Testis (tissue), 2 donors: ENCODE measurements at regions not wholly inside any gene's neighbourhood (a gene's known extent, or its start where the extent isn't known, plus 50 kb on each side); places are given as distances from the start of the nearest gene placed in this dataset.

Experiments
- DNase-seq: peaks from one replicate; pipeline ENCODE4 v3.0.0-alpha.2; 2019
- H3K27ac ChIP-seq, 2 donors: fragments of 200-600 bp; sonication (generic); one replicate each; pipeline ENCODE4 v1.5.1; 2019
- H3K27me3 ChIP-seq: fragments of 200-600 bp; sonication (generic); one replicate; pipeline ENCODE4 v1.5.1; 2019
- H3K36me3 ChIP-seq: fragments of 200-600 bp; sonication (generic); one replicate; pipeline ENCODE4 v1.5.1; 2017; ENCODE audit warnings: low read depth; ENCODE audit errors: missing control alignments
- H3K4me1 ChIP-seq: fragments of 200-600 bp; sonication (generic); one replicate; pipeline ENCODE4 v1.5.1; 2019
- H3K4me3 ChIP-seq, 2 donors: fragments of 200-600 bp; sonication (generic); one replicate each; pipeline ENCODE4 v1.5.1; 2017 to 2019
- H3K9me3 ChIP-seq: fragments of 200-600 bp; sonication (generic); one replicate; pipeline ENCODE4 v1.5.1; 2017
- POLR2A ChIP-seq: fragments of 450-650 bp; IDR thresholded peaks from one replicate; pipeline ENCODE4 v1.6.1; 2017; ENCODE audit warnings: antibody characterized with exemption, mild to moderate bottlenecking, moderate library complexity
- WGBS, 2 donors: methylation state at CpG; one replicate each; pipeline ENCODE4 v1.1.5; 2018; 5-methylcytosine and 5-hydroxymethylcytosine counted together
- intact Hi-C: fragments of 100-400 bp; cut with DNase I; formaldehyde crosslinking; loops from one replicate; pipeline ENCODE4 v1.15.1; 2023; ENCODE audit warnings: low total_unique reads
- small RNA-seq, 2 donors: library from RNA; depleted of rRNA; stranded (forward); fragments of <200 nt; gene quantifications; one replicate each; pipeline ENCODE3, GENCODE V24; 2016
- TF ChIP-seq, protein P1 (sequence below), 3 experiments: fragments of 450-650 bp in 2 of 3; fragments of 200-600 bp in 1 of 3; sonication (generic) in 1 of 3; IDR thresholded peaks; one replicate each; pipeline ENCODE4 v1.5.1; 2016 to 2019; ENCODE audit warnings: antibody characterized with exemption in 3 of 3, mild to moderate bottlenecking in 2 of 3, moderate library complexity in 1 of 3

DNA sequence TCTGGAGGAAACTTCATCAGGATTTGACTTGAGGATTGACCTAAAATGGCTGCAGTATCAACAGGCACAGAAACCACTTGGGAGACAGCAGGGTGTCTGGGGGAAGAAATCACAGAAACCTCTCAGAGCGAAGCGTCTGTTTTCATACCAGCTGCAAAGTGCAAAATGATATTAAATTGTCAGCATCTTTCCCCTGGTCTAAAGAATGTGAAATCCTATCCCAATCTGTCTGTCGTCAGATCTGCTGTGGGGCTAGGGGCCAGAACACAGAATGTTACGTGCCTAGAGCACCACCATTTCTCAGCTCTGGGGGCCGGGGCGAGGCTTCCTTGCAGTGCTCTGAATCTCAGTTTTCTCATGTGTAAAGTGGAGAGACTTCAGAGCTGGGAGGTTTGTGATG is 54.1 kb upstream of the MYCN start:
- Histone ChIP-seq H3K9me3 (no peaks in the 10 kb centered on the region), H3K27me3 (no peaks in the 10 kb centered on the region), H3K4me1 (no peaks in the 10 kb centered on the region), H3K4me3 (no peak overlapping the region), H3K27ac (no peak overlapping the region), H3K36me3 (no peaks in the 10 kb centered on the region)
- intact Hi-C loops, result no loop called here
- no peak for DNase-seq
- WGBS, 2 donors, result 78 to 86% methylated on average over 6 of the region's 6 CpGs
- TF ChIP-seq POLR2A, result no peak
- TF ChIP-seq, protein P1, sequence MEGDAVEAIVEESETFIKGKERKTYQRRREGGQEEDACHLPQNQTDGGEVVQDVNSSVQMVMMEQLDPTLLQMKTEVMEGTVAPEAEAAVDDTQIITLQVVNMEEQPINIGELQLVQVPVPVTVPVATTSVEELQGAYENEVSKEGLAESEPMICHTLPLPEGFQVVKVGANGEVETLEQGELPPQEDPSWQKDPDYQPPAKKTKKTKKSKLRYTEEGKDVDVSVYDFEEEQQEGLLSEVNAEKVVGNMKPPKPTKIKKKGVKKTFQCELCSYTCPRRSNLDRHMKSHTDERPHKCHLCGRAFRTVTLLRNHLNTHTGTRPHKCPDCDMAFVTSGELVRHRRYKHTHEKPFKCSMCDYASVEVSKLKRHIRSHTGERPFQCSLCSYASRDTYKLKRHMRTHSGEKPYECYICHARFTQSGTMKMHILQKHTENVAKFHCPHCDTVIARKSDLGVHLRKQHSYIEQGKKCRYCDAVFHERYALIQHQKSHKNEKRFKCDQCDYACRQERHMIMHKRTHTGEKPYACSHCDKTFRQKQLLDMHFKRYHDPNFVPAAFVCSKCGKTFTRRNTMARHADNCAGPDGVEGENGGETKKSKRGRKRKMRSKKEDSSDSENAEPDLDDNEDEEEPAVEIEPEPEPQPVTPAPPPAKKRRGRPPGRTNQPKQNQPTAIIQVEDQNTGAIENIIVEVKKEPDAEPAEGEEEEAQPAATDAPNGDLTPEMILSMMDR (IDR thresholded peaks at IDR 0.05), result no peak

DNA sequence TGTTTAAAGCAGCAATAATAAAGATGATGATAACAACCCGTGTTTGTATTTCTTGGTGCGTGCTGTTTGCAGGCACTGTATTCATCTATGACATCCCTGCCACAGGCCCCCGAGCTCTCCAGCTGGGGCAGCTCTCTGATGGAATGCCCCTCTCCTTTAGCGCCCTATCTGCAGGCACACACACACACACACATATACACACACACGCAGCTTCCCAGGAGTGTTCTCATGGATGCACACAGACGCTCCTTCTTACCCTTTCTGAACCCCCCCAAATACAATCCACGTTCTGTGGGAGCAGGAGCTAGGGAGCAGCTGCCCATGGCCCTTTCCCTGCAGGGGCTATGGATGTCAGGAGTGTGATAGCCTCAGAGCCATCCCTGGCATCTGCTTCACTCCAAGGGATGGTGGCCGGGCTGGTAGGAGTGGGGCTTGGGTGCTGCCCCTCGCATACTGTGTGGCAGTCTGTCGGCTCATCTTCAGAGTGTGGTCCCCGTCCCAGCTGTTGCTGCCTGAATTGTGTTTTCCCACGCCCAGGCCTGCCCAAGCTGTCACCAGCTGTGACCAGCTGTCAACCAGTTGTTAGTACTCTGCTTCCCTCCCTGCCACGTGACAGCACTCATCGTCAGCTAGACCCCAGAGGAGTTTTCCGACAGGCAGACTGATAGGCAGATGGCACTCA is 50.8 kb upstream of the MYCN start:
- H3K27me3 ChIP-seq, result no peaks in the 10 kb centered on the region
- TF ChIP-seq, protein P1 (IDR thresholded peaks at IDR 0.05), result no peak
- TF ChIP-seq POLR2A, result no peak
- H3K36me3 ChIP-seq, result no peaks in the 10 kb centered on the region
- H3K4me1 ChIP-seq, result no peaks in the 10 kb centered on the region
- no peak for DNase-seq
- H3K27ac ChIP-seq, result no peak overlapping the region
- H3K4me3 ChIP-seq, result no peak overlapping the region
- WGBS, 2 donors, result 64 to 67% methylated on average over 8 to 15 of the region's 15 CpGs
- intact Hi-C loops, result no loop called here
- H3K9me3 ChIP-seq, result no peaks in the 10 kb centered on the region

DNA sequence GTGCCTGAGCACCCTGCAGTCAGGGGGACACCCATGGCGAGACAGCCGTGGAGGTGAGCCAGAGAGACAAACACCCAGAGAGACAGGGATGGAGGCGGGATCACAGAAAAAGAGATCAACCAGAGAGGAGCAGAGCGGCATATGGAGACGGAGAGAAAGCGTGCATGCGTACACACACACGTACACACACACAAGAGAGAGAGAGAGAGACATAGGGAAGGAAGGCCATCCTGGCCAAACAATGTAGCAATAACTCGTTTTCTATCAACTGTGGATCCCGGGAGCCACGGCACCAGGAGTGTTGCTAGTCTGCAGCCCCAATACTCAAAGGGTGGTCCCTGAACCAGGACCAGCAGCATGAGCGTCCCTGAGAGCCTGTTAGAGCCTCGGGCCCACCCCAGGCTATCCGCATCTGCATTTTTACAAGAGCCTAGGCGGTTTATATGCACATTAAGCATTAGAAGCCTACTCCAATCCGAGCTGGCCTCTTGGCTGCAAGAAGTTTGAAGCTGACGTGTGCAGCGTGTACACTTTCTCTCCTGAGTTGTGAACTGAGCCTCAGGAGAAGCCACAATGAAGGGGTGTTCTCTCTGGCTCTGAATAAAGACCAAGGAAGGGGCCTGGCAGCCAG is 50.1 kb upstream of the MYCN start:
- H3K9me3 ChIP-seq, result no peaks in the 10 kb centered on the region
- no peak for DNase-seq
- intact Hi-C loops, result no loop called here
- no peaks in the 10 kb centered on the region for H3K27me3 ChIP-seq
- H3K4me1 ChIP-seq, result no peaks in the 10 kb centered on the region
- H3K4me3 ChIP-seq, result no peak overlapping the region
- H3K36me3 ChIP-seq, result no peaks in the 10 kb centered on the region
- TF ChIP-seq POLR2A, result no peak
- TF ChIP-seq, protein P1 (IDR thresholded peaks at IDR 0.05), result no peak
- H3K27ac ChIP-seq, result no peak overlapping the region
- 80 to 84% methylated on average over 17 to 18 of the region's 18 CpGs for WGBS, 2 donors

Small RNA genes in the stretch of these regions (small RNA-seq; reads per million reads assigned to genes)
- 0 reads per million in 2 donors for gene RNU5E-7P
